Mammary epithelial cell (primary cell): ENCODE measurements at regions not wholly inside any gene's neighbourhood (a gene's known extent, or its start where the extent isn't known, plus 50 kb on each side); places are given as distances from the start of the nearest gene placed in this dataset.

Experiments
- EZH2 ChIP-seq: IDR thresholded peaks from 2 replicates; pipeline ENCODE4 v1.6.1; 2012; ENCODE audit warnings: low read length, inconsistent platforms, borderline replicate concordance
- TF ChIP-seq, protein P1 (sequence below), 2 donors: IDR thresholded peaks in 1 of 2; conservative IDR thresholded peaks in 1 of 2; 2 replicates each; pipeline ENCODE4 v1.5.1; 2011 to 2012; ENCODE audit warnings: inconsistent platforms in 2 of 2, low read length in 2 of 2, mild to moderate bottlenecking in 2 of 2, control low read depth in 1 of 2, low read depth in 1 of 2; ENCODE audit not compliant: insufficient read depth in 1 of 2; ENCODE audit errors: extremely low read depth in 1 of 2

DNA sequence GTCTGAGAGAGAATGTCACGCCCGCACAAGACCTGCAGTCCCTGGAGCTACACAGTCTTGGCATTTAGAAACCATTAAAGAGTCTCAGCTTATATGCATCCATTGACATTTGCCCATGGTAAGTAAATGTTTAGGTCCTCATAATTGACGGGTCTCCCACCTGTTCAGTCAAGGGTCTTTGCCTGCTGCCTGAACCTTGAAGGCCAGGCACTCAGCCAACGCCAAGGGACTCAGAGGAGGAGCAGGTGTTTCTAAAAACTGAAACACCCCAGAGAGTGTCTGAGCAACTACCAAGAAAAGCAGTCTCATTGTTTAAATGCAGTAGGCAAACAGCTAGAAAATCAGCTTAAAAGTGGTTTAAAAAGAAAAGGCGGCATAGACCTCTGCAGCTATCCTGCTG, 264.7 kb upstream of the AKR1E2 start:
- TF ChIP-seq EZH2, result no peak
- TF ChIP-seq, protein P1, sequence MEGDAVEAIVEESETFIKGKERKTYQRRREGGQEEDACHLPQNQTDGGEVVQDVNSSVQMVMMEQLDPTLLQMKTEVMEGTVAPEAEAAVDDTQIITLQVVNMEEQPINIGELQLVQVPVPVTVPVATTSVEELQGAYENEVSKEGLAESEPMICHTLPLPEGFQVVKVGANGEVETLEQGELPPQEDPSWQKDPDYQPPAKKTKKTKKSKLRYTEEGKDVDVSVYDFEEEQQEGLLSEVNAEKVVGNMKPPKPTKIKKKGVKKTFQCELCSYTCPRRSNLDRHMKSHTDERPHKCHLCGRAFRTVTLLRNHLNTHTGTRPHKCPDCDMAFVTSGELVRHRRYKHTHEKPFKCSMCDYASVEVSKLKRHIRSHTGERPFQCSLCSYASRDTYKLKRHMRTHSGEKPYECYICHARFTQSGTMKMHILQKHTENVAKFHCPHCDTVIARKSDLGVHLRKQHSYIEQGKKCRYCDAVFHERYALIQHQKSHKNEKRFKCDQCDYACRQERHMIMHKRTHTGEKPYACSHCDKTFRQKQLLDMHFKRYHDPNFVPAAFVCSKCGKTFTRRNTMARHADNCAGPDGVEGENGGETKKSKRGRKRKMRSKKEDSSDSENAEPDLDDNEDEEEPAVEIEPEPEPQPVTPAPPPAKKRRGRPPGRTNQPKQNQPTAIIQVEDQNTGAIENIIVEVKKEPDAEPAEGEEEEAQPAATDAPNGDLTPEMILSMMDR (conservative IDR thresholded peaks at IDR 0.05 in 1 of 2, IDR thresholded peaks at IDR 0.05 in 1 of 2; ENCODE audit: extremely low read depth in 1 of 2, insufficient read depth in 1 of 2, low read depth in 1 of 2, low read length in 2 of 2), result no peak
